ENCODE measurements at regions not wholly inside any gene's neighbourhood (a gene's known extent, or its start where the extent isn't known, plus 50 kb on each side); places are given as distances from the start of the nearest gene placed in this dataset.

- TF ChIP-seq POLR2A (IDR thresholded peaks at IDR 0.05; ENCODE audit: low read depth, low read length) (no peak), POLR2AphosphoS5 (IDR thresholded peaks at IDR 0.05; ENCODE audit: low read depth, low read length) (no peak), TAF1 (IDR thresholded peaks at IDR 0.05; ENCODE audit: low read depth, low read length) (no peak), PAX5 (IDR thresholded peaks at IDR 0.05; ENCODE audit: insufficient read depth, low read length, severe bottlenecking) (no peak), SPI1 (IDR thresholded peaks at IDR 0.05; ENCODE audit: low read depth, low read length) (no peak), POU2F2 (IDR thresholded peaks at IDR 0.05; ENCODE audit: low read depth, low read length) (no peak)
Measured at GRCh38 chr2:111675419-111676194, 208.4 kb downstream of the ANAPC1 start.

Measured in GM12891 (cell line).